Heart left ventricle (tissue), 13 donors: ENCODE measurements at regions not wholly inside any gene's neighbourhood (a gene's known extent, or its start where the extent isn't known, plus 50 kb on each side); places are given as distances from the start of the nearest gene placed in this dataset.

Experiments used
- POLR2A ChIP-seq, 2 donors: fragments of 450-650 bp; IDR thresholded peaks; one replicate each; pipeline ENCODE4 v1.6.1; 2017; ENCODE audit warnings: antibody characterized with exemption in 2 of 2, mild to moderate bottlenecking in 2 of 2, moderate library complexity in 2 of 2
- TF ChIP-seq, protein P1 (sequence below), 12 donors: fragments of 200-600 bp; sonication (generic) in 4 of 12; IDR thresholded peaks; one replicate each; pipeline versions ENCODE4 v1.5.0 to v1.8.0; 2018 to 2022; ENCODE audit warnings: antibody characterized with exemption in 12 of 12, mild to moderate bottlenecking in 5 of 12
- donor health status: ischemic (EF 13 %, LVEDD 7.1; RV severe dilation, severe dysfunction).
- donor health status: DM: no; HTN: yes; CAD: no.
- donor health status: DM: no; HTN: no; CAD: no.
- donor health status: ischemic (EF 25% LVEDD 6.9; RV normal size, moderate dysfunction).
- donor health status: ischemic (EF 25% LVEDD 5.7; RV mildly dilated, moderate dysfunction).
- donor health status: ischemic (EF 35%, LVEDD 5.7; RV mildly dilated, moderate dysfunction).
- donor health status: nonischemic (EF 11% LVEDD 7.7; RV severe dilation, severe dysfunction).
- donor health status: DM: yes; HTN: yes; CAD: no.
- donor health status: PGD.
- donor health status: ischemic (EF 29% LVEDD 5.4; RV normal size, mild dysfunction).
- donor health status: nonischemic (EF 23%, LVEDD 6.1; RV moderate dilation, normal function).

DNA sequence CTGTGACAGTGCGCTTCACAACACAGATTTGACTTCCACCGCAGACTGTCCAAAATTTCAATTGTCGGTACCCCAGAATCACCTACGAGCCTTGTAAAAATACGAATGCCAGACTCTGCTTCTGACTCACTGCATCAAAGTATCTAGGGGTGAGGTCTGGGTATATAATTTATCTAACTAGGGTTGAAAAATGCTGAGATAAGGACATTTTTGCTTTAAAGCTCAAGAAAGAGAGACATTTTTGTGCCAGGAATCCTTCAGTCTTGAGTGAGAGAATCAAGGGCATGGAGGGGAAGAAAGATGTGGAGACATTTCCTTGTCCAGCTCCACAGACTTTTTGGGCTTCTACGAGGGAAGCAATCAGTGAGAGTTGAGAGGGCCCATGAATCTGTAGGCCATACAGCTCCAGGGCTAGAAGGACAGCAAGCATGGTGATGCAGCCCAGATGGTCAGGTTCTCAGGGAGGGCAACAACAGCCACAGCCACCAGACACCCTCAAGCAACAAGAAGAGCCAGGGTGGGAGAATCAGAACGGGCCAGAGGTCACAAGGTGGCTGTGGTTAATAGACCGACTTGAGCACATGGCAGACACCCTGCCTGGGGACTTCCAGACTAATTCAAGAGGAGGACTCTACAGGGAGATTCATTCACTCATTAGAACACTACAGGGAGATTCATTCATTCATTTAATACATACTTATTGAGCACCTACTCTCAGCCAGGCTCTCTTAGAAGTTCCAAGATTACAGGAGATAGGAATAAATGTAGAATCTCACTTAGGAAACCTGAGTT, 211.1 kb upstream of the PRDM1 start:
- TF ChIP-seq, protein P1, sequence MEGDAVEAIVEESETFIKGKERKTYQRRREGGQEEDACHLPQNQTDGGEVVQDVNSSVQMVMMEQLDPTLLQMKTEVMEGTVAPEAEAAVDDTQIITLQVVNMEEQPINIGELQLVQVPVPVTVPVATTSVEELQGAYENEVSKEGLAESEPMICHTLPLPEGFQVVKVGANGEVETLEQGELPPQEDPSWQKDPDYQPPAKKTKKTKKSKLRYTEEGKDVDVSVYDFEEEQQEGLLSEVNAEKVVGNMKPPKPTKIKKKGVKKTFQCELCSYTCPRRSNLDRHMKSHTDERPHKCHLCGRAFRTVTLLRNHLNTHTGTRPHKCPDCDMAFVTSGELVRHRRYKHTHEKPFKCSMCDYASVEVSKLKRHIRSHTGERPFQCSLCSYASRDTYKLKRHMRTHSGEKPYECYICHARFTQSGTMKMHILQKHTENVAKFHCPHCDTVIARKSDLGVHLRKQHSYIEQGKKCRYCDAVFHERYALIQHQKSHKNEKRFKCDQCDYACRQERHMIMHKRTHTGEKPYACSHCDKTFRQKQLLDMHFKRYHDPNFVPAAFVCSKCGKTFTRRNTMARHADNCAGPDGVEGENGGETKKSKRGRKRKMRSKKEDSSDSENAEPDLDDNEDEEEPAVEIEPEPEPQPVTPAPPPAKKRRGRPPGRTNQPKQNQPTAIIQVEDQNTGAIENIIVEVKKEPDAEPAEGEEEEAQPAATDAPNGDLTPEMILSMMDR (IDR thresholded peaks at IDR 0.05): no peak
- TF ChIP-seq POLR2A (IDR thresholded peaks at IDR 0.05): no peak
